Right hindlimb (tissue), 1 donor: ENCODE measurements at regions not wholly inside any gene's neighbourhood (a gene's known extent, or its start where the extent isn't known, plus 50 kb on each side); places are given as distances from the start of the nearest gene placed in this dataset.

Experiments
- DNase-seq: peaks from one replicate; pipeline ENCODE4 v3.0.0-alpha.2; 2018

DNA sequence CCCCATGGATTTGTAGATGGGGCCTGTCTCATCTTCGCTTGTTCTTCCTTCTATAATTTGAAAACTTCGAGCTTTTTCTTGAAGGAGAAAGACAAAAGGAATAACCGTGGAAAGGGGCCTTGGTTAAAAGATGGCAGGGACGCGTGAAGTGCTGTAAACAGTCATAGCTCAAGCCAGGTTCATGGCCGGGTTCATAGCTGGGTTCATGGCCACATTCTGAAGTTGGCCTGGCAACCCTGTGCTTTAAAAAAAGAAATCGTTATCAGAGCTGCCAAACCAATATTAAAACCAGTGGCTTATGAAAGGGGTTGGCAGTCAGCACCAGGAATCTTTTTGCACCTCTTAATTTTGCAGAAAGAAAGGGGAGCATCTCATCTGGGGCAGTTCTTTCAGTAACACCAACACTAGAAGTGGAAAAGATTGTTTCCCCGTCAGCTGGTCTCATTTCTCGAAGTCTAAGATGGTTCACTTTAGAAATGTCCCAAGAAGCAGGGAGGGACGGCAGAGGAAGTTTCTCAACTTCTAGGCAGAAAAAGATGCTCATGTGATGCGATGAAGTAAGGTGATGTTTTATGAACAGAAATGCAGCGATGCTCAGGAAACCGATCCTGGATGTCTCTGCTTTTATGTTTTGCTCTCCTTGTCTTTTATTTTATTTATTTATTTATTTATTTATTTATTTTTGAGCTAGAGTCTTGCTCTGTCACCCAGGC lies 193.1 kb upstream of the TBX3 start:
- DNase-seq, result no peak

DNA sequence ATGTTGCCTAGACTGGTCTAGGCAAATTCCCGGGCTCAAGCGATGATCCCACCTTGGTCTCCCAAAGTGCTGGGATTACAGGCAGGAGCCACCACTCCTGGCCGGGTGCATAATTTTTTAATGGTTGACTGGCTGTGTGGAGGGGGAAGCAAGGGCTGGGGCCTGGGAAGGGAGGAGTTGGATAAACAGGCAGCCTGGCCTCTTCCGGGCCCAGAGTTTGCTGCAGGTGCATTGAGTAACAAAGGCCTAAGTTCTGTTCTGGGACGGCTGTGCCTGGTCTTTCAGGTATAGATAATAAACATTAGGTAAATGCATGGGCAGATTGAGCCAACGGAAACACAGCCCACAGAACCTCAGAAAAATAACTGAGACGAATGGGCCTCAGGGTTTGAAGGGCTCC lies 191.3 kb upstream of the TBX3 start:
- DNase-seq, result no peak

DNA sequence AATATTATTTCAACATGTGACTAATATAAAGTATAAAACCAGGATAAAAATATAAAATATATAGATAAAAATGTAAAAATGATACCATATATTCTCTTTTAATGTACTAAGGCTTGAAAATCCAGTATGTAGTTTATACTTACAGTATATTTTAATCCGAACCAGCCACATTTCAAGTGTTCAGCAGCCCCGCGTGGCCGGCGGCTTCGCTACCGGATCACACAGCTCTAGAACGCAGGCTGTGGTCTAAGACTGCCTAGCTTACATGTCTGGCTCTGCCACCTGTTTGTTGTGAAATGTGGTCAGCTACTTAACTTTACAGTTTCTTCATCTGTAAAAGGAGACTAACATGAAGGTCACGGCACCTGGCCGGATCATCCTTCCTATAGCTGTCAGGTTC lies 189.7 kb upstream of the TBX3 start:
- no peak for DNase-seq

DNA sequence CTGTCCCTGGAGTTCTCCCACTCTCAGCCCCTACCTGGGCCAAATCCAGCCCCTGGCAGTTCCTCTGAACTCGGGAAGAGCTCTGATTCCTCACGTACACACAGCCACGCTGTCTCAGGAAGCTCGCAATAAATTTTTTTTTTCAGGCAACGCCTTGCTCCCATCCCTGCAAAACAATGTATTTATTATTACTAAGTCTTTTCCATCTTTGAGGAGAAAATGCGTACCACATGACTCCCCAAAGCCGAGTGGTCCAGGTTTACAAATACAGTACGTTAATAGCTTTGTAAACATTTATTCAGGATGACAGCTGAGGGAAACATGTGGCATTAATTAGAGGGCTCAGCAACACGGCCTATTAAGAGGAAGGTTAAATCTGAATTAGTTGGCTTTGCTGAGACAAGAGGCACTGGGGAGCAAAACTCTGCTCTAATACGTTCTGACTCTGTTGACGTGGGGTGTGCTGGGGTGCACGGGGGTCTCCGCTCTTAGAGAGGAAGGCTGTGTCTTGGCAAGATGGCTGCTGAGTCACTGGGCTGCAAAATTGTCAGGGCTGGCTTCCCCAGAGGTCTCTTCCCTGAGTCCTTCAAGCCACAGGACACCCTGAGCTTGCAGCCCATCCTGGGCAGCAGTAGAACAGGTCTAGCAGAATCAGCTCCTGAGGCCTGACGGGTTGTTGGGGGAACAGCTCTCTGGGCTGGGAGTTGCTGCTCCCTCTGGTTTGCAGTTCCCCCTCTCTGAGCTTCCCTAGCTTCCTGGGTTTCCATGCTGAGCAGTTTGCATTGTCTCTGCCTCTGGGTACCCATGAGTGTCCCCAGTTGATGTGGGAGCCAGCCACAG lies 185.2 kb upstream of the TBX3 start:
- DNase-seq, result peak; percentile 55

DNA sequence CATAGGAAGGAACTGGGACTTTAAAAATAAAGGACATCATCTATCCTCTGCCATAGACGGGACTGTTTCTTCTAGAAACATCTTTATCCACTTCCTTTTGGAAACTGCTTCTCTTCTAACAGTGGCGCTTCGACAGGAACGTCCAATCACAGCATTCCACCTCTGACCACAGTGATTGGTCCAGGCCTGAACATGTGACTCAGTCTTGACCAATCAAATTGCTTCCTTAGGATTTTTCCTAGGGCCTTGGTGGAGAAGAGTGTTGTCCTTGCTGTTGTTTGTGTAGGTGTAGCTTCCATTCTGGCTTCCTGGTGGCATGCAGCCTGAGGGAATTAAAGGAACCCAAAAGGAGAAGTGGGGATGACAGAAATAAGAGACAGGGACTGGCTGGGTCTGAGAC lies 182.4 kb upstream of the TBX3 start:
- no peak for DNase-seq

DNA sequence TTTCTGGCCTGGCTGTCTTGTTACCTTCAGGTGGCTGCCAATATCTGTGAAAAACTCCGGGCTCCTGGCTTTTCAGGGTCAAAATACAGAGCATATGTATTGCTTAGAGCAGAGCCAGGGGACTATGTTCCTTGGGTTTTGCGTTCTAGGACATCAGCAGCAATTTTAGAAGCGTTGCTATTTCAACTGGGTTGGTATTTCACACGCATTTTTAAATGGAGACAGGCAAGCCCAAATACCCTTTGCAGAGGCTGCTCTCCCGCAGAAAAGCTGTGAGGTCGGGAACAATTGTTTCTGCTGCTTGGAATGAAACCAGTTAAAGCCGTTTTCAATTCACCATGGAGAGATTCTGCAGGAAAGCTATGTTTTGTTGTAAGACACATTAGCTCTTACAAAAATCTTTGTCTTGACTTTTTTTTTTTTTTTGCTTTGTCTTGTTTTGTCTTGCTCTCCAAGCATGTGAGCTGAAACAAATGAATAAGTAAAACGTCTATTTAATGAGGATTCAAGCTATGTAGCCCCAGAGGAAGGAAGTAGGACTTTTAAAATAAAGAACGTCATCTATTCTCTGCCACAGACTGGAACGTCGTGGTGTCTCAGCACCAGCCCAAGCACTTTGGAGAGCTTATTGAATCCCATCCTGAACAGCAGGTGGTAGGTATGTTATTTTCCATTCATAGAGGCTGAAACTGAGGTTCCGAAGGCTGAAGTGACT lies 181.0 kb upstream of the TBX3 start:
- peak; percentile 67 for DNase-seq

DNA sequence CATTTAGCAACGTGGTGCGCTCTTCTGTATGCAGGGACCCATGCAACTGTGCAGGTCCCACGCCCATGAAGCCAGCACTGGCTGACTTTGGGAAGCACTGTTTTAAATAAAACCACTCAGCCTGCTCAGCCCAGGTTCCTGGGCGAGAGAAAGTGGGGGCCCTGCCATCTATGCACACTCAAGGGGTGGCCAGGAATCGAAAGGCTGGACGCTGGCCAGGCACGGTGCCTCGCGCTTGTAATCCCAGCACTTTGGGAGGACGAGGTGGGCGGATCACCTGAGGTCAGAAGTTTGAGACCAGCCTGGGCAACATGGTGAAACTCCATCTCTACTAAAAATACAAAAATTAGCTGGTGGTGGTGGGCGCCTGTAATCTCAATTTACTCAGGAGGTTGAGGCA lies 179.9 kb upstream of the TBX3 start:
- DNase-seq, result no peak

DNA sequence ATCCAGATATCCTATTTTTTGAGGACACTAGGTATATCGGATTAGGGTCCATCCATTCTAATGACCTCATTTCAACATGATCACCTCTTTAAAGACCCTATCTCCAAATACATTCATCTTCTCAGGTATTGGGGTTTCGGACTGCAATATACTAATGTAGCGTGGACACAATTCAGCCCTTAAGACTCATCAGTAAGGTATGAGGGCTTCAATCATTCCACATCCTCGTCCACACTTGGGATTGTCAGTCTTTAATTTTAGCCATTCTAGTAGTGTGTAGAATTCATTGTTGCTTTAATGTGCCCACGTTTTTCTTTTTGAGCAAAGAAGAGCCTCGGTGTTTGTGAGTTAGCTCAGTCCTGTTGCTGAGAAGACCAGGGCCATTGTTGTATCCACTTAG lies 177.0 kb upstream of the TBX3 start:
- no peak for DNase-seq

DNA sequence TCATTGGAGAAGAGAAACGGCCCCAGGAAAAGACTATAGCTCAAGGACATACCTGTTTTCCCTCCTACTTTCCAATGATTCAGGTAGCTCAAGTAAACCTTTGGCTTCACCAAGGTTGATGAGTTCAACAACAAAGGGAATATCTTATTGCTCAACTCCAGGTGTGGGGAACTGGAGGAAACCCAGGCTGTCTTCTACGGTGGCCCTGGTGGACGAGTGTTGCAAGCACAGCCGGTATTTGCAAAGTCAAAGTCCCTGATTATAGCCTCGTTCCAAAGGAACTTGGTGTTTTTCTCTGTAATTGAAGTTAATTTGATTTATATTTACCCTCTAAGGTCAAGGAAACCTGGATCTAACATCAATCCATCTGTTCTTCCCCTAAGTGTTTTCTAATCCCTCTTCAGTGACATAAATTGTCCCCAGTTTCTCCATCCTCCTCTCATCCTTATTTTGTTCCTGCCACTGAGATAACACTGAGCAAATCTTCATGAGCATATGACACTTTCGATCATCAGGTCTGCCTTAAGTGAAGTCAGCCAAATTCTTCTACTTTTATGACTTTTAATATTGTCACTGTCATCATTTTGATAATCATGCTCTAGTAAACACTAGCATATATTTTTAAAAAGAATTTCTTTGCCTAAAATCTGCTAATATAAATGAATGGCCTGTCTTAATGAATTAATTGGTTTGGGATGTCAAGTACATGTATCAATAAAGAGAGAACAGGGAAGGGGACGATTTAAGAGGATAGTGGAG lies 174.6 kb upstream of the TBX3 start:
- DNase-seq, result no peak

DNA sequence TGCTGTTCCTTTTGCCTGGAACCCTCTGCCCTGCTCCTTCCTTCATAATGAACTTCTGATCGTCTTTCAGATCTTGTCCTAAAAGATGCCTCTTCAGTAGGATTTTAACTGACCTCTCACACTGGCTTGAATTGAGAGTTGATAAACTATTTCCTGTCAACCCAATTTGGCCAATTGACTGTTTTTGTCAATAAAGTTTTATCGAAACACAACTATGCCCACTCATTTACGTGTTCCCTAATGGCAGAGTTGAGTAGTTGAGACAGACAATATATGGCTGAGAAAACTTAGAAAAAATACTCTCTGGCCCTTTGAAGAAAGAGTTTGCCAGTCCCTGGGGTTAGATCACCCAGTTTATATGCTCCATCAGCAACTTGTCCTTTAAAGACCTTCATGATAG lies 171.7 kb upstream of the TBX3 start:
- no peak for DNase-seq

DNA sequence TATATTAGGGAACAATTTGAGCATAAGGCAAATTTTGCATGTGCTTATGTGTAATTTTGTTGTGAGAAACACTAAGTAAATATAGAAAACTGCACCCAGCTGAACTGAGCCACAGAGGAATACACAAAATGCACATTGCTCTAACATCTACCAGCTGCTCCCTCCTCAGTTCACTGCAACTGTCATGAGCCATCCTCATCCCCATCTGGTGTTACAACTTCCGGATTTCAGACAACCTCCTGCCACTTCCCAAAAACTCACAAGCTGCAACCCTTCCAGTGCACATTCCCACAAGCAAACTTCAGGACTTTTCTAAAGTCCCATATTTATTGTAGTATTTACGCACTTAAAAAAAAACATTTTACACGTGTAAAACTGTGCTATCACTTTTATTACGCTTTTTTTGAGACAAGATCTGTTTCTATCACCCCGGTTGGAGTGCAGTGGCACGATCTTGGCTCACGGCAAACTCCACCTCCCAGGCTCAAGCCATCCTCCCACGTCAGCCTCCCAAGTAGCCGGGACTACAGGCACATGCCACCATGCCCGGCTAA lies 169.1 kb upstream of the TBX3 start:
- peak; percentile 38 for DNase-seq

DNA sequence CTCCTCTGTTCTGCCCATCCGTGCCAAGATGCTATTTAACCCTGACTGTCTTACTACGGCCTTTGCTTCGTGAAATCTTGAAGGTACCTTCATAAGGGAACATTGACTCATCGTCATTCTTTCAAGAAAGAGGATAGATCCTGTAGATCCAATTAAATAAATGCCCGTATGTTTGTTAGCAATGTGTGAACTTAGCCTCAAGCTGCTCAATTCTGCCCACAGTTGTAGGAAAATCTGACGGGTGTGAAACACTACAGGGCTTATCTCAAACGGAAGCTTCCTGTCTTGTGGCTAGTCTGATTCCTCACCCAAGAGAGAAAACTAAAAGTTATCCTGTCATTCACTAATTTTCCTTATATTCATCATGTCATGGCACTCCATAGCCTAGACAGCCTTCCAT lies 168.0 kb upstream of the TBX3 start:
- no peak for DNase-seq

DNA sequence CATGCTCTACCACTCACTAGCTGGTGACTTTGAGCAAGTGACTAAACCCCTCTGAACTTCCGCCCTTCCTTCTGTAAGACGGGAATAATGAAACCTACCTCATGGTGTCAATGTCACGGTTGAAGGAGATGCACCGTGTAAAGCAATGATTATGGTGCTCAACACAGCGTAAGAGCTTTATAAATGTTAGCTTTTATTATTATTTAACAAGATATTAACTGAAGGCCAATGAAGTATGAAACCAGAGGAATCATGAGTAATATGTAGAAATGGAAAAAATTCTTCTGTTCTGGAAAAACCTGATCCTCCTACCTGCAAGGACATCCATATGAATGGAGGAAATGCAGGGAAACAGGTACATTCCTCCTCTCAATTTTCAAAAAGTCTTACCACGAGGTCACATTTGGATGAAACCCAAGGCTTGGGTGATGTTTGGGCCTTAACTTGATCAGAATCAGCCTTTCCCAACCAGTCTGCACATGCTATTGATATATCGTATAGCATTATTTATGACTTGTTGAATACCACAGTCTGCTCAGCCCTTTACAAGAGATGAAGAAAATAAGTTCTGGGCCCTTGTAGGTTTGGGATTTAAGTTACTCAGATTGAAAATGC lies 166.8 kb upstream of the TBX3 start:
- DNase-seq, result no peak

DNA sequence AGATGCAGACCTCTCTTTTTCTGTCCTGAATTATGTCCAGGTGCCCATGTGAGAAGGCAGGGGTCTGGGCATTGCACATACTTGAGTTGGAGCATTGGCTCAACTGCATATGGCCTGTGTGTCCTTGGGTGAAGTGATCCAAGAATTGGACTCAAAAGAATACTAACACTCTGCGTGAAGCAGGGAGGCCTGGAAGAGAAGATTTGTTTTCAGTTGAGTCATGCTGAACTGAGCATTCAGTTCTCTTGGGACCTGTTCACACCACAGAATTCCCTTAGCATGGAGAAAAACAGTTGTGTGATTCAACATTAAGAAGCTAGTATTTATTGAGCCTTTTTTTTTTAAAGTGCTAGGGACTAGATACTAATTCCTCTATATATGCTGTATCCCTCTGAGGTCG lies 164.7 kb upstream of the TBX3 start:
- peak; percentile 35 for DNase-seq

DNA sequence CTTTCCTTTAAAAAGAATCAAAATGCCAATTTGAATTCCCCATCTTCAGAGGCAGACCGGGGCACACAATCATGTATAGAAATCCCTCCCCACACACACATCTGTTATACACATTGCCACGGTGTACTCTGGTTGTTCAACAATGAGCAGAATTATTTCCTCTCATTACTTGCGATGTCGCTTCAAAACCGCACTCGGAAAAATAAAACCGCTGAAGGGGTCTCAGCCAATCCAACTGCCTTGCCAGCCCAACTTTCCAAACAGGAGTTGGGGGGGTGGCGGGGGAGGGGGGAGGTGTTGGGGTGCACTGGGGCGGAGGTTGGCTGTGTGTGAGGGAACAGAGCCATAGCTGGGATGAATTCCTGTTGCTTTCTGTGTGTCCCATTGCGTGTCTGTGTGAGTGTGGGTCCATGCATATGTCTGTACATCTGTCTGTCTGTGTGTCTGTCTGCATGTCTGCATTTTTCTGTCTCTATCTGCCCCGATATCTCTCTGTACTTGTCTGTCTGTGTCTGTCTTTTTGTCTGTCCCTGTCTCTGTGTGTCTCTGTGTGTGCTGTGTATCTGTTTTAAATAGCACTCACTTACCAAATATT lies 163.6 kb upstream of the TBX3 start:
- DNase-seq, result peak; percentile 75

DNA sequence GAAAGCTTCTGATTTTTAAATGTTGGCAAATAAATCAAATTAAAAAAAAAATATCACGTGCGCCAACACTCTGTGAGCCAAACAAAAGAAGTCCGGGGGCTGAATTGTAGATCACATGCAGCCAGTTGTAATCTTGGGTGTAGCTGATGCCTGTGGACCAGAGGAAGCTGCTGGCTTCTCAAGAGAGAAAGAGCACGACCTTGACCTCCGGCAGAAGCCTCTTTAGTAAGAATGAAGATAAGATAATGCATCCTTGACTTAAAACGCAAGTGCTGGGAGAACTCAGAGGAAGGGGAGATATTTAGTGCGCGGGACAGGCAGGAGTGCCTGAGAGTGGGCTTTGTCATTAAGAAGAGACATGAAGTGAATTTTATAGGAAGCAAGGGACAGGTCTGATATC lies 162.8 kb upstream of the TBX3 start:
- no peak for DNase-seq

DNA sequence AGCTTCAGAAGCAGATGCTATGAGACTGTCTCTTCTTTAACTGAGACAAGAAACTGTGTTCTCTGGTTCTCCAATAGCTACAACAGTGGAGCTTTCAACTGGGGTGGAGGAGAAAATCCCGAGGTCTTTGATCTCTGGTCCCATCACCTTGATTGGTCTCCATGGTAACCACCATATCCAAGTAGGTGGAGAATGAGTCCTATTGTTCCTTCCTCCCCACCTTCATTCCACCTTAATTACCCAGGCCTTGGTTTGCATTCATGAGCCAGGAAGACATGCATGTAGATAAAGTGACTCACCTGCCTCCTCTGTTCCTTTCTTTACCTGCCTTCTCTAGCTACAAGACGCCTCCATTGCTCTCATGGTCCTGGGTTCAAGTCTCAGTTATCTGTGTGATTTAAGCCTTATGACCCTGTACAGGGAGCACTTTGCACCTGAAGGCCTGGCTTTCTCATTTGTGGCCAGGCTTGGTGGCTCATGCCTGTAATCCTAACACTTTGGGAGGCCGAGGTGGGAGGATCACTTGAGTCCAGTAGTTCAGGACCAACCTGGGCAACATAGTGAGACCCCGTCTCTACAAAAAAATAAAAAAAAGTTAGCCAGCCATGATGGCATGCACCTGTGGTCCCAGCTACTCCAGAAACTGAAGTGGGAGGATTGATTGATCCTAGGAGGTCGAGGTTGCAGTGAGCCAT lies 157.7 kb upstream of the TBX3 start:
- no peak for DNase-seq

DNA sequence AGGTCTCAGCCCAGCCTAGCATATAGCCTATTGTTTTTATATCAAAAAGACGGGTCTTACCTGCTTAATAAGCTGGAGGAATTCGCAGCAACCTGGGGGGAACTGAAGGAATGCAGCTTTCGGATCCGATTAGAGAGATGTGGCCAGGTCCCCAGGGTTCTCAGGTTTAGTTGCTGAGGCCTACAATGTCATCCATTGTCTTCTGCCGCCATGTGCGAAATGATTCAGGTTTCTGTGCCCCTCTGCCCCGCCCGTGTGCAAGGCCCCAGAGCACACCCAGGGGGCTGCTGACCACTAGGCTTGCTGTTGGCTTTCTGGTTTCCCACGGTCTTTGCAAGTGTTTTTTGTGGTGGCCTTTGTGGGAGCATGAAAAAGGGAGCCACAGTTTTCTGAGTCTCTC lies 154.5 kb upstream of the TBX3 start:
- DNase-seq, result no peak

DNA sequence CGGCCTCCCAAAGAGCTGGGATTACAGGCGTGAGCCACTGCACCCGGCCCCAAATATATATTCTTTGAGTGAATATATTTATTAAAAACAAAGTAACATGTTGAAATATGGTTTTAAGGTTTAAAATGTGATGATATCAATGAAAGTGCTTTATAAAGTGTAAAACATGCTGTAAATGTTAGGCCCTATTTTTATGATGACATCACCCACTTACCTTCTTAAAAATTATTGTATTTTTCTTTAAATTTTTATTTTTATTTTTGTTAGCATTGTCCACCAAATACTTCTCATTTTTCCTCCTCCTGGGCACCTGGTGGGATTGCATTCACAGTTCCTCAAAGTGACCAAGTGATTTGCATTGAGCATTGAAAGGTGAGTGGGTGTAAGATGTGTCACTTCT lies 152.6 kb upstream of the TBX3 start:
- no peak for DNase-seq

DNA sequence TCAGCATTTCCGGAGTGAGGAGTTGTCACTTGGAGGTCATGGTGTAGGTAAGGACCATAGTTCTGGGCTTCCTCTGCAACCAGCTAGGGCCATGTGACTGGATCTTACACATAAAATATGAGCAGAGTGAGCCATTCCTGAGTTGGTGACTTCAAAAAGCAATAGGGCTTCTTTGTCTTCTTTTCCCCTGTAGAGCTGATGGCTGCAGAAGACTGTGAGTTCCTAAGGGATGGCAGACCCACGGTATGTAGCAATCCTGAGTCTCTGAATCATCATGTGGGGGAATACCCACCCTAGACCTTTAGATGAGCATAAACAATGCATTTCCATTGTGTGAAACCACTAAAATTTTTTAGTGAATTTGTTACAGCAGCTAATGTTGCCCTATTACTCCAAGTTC lies 151.1 kb upstream of the TBX3 start:
- DNase-seq, result no peak

DNA sequence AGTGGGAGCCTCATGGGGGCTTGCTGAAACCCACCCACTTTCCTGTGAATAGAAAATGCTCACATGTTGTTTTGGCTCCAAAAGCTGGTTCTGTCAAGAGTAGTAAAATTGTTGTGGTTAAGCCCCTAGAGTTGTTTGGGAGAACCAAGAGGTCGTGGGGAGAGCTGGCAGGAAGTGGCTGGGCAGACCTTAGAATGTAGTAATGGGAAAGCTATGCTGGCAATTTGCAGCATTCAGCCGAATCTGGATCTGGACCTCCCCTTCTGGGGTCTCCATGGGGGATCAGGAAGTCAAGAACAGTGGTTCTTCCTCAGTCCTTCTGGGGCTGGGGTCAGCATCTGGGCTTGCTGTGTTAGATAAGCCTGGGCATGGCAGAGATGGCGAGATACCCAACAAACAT lies 150.6 kb upstream of the TBX3 start:
- DNase-seq, result no peak
